Vagina (tissue), 2 donors: ENCODE measurements at regions not wholly inside any gene's neighbourhood (a gene's known extent, or its start where the extent isn't known, plus 50 kb on each side); places are given as distances from the start of the nearest gene placed in this dataset.

Experiments used
- DNase-seq, 2 donors: peaks; one replicate each; pipeline ENCODE4 v3.0.0-alpha.2; 2017; ENCODE audit errors: extremely low spot score in 2 of 2
- H3K27ac ChIP-seq: fragments of 200-600 bp; sonication (generic); one replicate; pipeline ENCODE4 v1.5.1; 2019
- H3K27me3 ChIP-seq: fragments of 200-600 bp; sonication (generic); one replicate; pipeline ENCODE4 v1.5.1; 2019
- H3K36me3 ChIP-seq, 2 donors: fragments of 200-600 bp; sonication (generic); one replicate each; pipeline ENCODE4 v1.5.1; 2017 to 2019
- H3K4me1 ChIP-seq: fragments of 200-600 bp; sonication (generic); one replicate; pipeline ENCODE4 v1.5.1; 2019
- H3K4me3 ChIP-seq, 2 donors: fragments of 200-600 bp; sonication (generic); 1 replicate in 1 of 2; 2 replicates in 1 of 2; pipeline ENCODE4 v1.5.1; 2016 to 2019
- H3K9me3 ChIP-seq: fragments of 200-600 bp; sonication (generic); one replicate; pipeline ENCODE4 v1.5.1; 2019
- CTCF ChIP-seq, 3 experiments: fragments of 450-650 bp in 2 of 3; fragments of 200-600 bp in 1 of 3; sonication (generic) in 1 of 3; IDR thresholded peaks; one replicate each; pipeline ENCODE4 v1.5.1; 2017 to 2019; ENCODE audit warnings: antibody characterized with exemption in 3 of 3, mild to moderate bottlenecking in 2 of 3, moderate library complexity in 2 of 3
- POLR2A ChIP-seq, 2 donors: fragments of 450-650 bp; IDR thresholded peaks; one replicate each; pipeline ENCODE4 v1.6.1; 2017; ENCODE audit warnings: antibody characterized with exemption in 2 of 2, mild to moderate bottlenecking in 2 of 2, moderate library complexity in 2 of 2
- POLR2AphosphoS5 ChIP-seq, 2 donors: sonication (generic); formaldehyde crosslinking; IDR thresholded peaks; one replicate each; pipeline ENCODE4 v1.9.0; 2017; ENCODE audit warnings: antibody characterized with exemption in 2 of 2, mild to moderate bottlenecking in 2 of 2, low read depth in 1 of 2; ENCODE audit not compliant: insufficient read depth in 1 of 2
- intact Hi-C: fragments of 100-400 bp; cut with DNase I; formaldehyde crosslinking; loops from one replicate; pipeline ENCODE4 v1.15.1; 2023

GRCh38 chr13:33373624-33374023 is 88.1 kb upstream of the STARD13 start:
- Histone ChIP-seq H3K27me3 (no peaks in the 10 kb centered on the region), H3K36me3 (no peaks in the 10 kb centered on the region), H3K9me3 (no peaks in the 10 kb centered on the region), H3K27ac (no peak overlapping the region), H3K4me1 (no peaks in the 10 kb centered on the region), H3K4me3 (no peak overlapping the region)
- DNase-seq, result no peak
- TF ChIP-seq POLR2A (IDR thresholded peaks at IDR 0.05) (no peak), CTCF (IDR thresholded peaks at IDR 0.05) (no peak), POLR2AphosphoS5 (IDR thresholded peaks at IDR 0.05; ENCODE audit: insufficient read depth in 1 of 2, low read depth in 1 of 2) (no peak)
- intact Hi-C loops, result no loop called here

GRCh38 chr13:33375421-33375820 is 89.9 kb upstream of the STARD13 start:
- Histone ChIP-seq H3K36me3 (no peaks in the 10 kb centered on the region), H3K4me1 (no peaks in the 10 kb centered on the region)
- intact Hi-C loops, result no loop called here

GRCh38 chr13:33376212-33376611 is 90.7 kb upstream of the STARD13 start:
- Histone ChIP-seq H3K36me3 (no peaks in the 10 kb centered on the region), H3K27ac (no peak overlapping the region), H3K9me3 (no peaks in the 10 kb centered on the region), H3K4me1 (no peaks in the 10 kb centered on the region), H3K4me3 (no peak overlapping the region), H3K27me3 (no peaks in the 10 kb centered on the region)
- intact Hi-C loops, result no loop called here
- TF ChIP-seq POLR2A (IDR thresholded peaks at IDR 0.05), result no peak
- TF ChIP-seq CTCF (IDR thresholded peaks at IDR 0.05), result no peak
- TF ChIP-seq POLR2AphosphoS5 (IDR thresholded peaks at IDR 0.05; ENCODE audit: insufficient read depth in 1 of 2, low read depth in 1 of 2), result no peak
- DNase-seq, result no peak

More at GRCh38 chr13:33375421-33375820, 89.9 kb upstream of the STARD13 start:
- Histone ChIP-seq H3K27ac (no peak overlapping the region), H3K4me3 (no peak overlapping the region), H3K9me3 (no peaks in the 10 kb centered on the region), H3K27me3 (no peaks in the 10 kb centered on the region)
- no peak for TF ChIP-seq POLR2AphosphoS5 (IDR thresholded peaks at IDR 0.05; ENCODE audit: insufficient read depth in 1 of 2, low read depth in 1 of 2)
- no peak for DNase-seq

- no peaks in the 10 kb centered on the region for H3K9me3 ChIP-seq
- H3K4me3 ChIP-seq, result no peak overlapping the region
- H3K27me3 ChIP-seq, result no peaks in the 10 kb centered on the region
- no peak for DNase-seq
- H3K36me3 ChIP-seq, result no peaks in the 10 kb centered on the region
- intact Hi-C loops, result no loop called here
- TF ChIP-seq POLR2A (IDR thresholded peaks at IDR 0.05), result no peak
- no peak for TF ChIP-seq POLR2AphosphoS5 (IDR thresholded peaks at IDR 0.05; ENCODE audit: insufficient read depth in 1 of 2, low read depth in 1 of 2)
- TF ChIP-seq CTCF (IDR thresholded peaks at IDR 0.05), result no peak
- no peak overlapping the region for H3K27ac ChIP-seq
- no peaks in the 10 kb centered on the region for H3K4me1 ChIP-seq
Observed at GRCh38 chr13:33377411-33377810, 91.9 kb upstream of the STARD13 start.

GRCh38 chr13:33377825-33378224 is 92.3 kb upstream of the STARD13 start:
- Histone ChIP-seq H3K4me3 (no peak overlapping the region), H3K9me3 (no peaks in the 10 kb centered on the region), H3K27me3 (no peaks in the 10 kb centered on the region), H3K36me3 (no peaks in the 10 kb centered on the region), H3K4me1 (no peaks in the 10 kb centered on the region), H3K27ac (no peak overlapping the region)
- intact Hi-C loops, result no loop called here
- no peak for DNase-seq
- TF ChIP-seq CTCF (IDR thresholded peaks at IDR 0.05) (no peak), POLR2AphosphoS5 (IDR thresholded peaks at IDR 0.05; ENCODE audit: insufficient read depth in 1 of 2, low read depth in 1 of 2) (no peak), POLR2A (IDR thresholded peaks at IDR 0.05) (no peak)

- Histone ChIP-seq H3K36me3 (no peaks in the 10 kb centered on the region), H3K4me1 (no peaks in the 10 kb centered on the region), H3K4me3 (no peak overlapping the region), H3K9me3 (no peaks in the 10 kb centered on the region), H3K27ac (no peak overlapping the region), H3K27me3 (no peaks in the 10 kb centered on the region)
- TF ChIP-seq POLR2A (IDR thresholded peaks at IDR 0.05) (no peak), CTCF (IDR thresholded peaks at IDR 0.05) (no peak), POLR2AphosphoS5 (IDR thresholded peaks at IDR 0.05; ENCODE audit: insufficient read depth in 1 of 2, low read depth in 1 of 2) (no peak)
- no peak for DNase-seq
- intact Hi-C loops, result no loop called here
Observed at GRCh38 chr13:33379608-33380007, 94.1 kb upstream of the STARD13 start.
